Dedifferentiated amniotic fluid mesenchymal stem cell (primary cell): ENCODE measurements at regions not wholly inside any gene's neighbourhood (a gene's known extent, or its start where the extent isn't known, plus 50 kb on each side); places are given as distances from the start of the nearest gene placed in this dataset.

Experiments used
- DNase-seq: peaks from one replicate; pipeline ENCODE4 v3.0.0-alpha.2; 2016; ENCODE audit errors: extremely low spot score

- DNase-seq: no peak
Observed at GRCh38 chr2:224325941-224326340, 76.0 kb downstream of the FAM124B start.

- DNase-seq: no peak
Observed at GRCh38 chr2:224324604-224325003, 77.3 kb downstream of the FAM124B start.

- DNase-seq: no peak
Observed at GRCh38 chr2:224320660-224321059, 81.2 kb downstream of the FAM124B start.

- no peak for DNase-seq
Observed at GRCh38 chr2:224319750-224320149, 82.2 kb downstream of the FAM124B start.

GRCh38 chr2:224312741-224313140, 89.2 kb downstream of the FAM124B start:
- no peak for DNase-seq

GRCh38 chr2:224310943-224311625, 90.8 kb downstream of the FAM124B start:
- no peak for DNase-seq

- DNase-seq: no peak
Observed at GRCh38 chr2:224309176-224309575, 92.7 kb downstream of the FAM124B start.

- no peak for DNase-seq
Observed at GRCh38 chr2:224308272-224308911, 93.5 kb downstream of the FAM124B start.

- no peak for DNase-seq
Observed at GRCh38 chr2:224302952-224303351, 99.0 kb downstream of the FAM124B start.

- no peak for DNase-seq
Observed at GRCh38 chr2:224293976-224294375, 107.9 kb downstream of the FAM124B start.

- no peak for DNase-seq
Observed at GRCh38 chr2:224287531-224287930, 114.4 kb downstream of the FAM124B start.

- no peak for DNase-seq
Observed at GRCh38 chr2:224286923-224287322, 115.0 kb downstream of the FAM124B start.

GRCh38 chr2:224284134-224284946, 117.6 kb downstream of the FAM124B start:
- peak; percentile 55 for DNase-seq

GRCh38 chr2:224283466-224283965, 118.4 kb downstream of the FAM124B start:
- DNase-seq: no peak

GRCh38 chr2:224281374-224281773, 120.5 kb downstream of the FAM124B start:
- DNase-seq: no peak

GRCh38 chr2:224278531-224278930, 123.4 kb downstream of the FAM124B start:
- peak; percentile 42 for DNase-seq

- no peak for DNase-seq
Observed at GRCh38 chr2:224276251-224276650, 125.7 kb downstream of the FAM124B start.

GRCh38 chr2:224272237-224272910, 129.5 kb downstream of the FAM124B start:
- DNase-seq: no peak

GRCh38 chr2:224271617-224272236, 130.2 kb downstream of the FAM124B start:
- DNase-seq: no peak

- DNase-seq: peak; percentile 97
Observed at GRCh38 chr2:224268441-224268840, 133.5 kb downstream of the FAM124B start.

- no peak for DNase-seq
Observed at GRCh38 chr2:224264259-224264658, 137.6 kb downstream of the FAM124B start.
